GM21723 (cell line): ENCODE measurements at regions not wholly inside any gene's neighbourhood (a gene's known extent, or its start where the extent isn't known, plus 50 kb on each side); places are given as distances from the start of the nearest gene placed in this dataset.

Source experiments
- ATAC-seq: cut with Tn5 transposase; IDR thresholded peaks from one replicate; pipeline ENCODE4 v1.9.1; 2021; ENCODE audit warnings: mild to moderate bottlenecking, moderate library complexity; ENCODE audit not compliant: unreplicated experiment

GRCh38 chr9:16328349-16328748 lies 542.1 kb downstream of the BNC2 start:
- ATAC-seq, result no peak

- no peak for ATAC-seq
Measured at GRCh38 chr9:16329671-16330113, 540.8 kb downstream of the BNC2 start.

GRCh38 chr9:16331031-16331430 lies 539.4 kb downstream of the BNC2 start:
- ATAC-seq, result no peak

GRCh38 chr9:16331527-16331926 lies 538.9 kb downstream of the BNC2 start:
- ATAC-seq, result no peak

- ATAC-seq, result no peak
Measured at GRCh38 chr9:16333691-16334090, 536.8 kb downstream of the BNC2 start.

- no peak for ATAC-seq
Measured at GRCh38 chr9:16335788-16336580, 534.5 kb downstream of the BNC2 start.

GRCh38 chr9:16336833-16337232 lies 533.6 kb downstream of the BNC2 start:
- ATAC-seq, result no peak

- ATAC-seq, result no peak
Measured at GRCh38 chr9:16337322-16338029, 533.0 kb downstream of the BNC2 start.

GRCh38 chr9:16341177-16341576 lies 529.3 kb downstream of the BNC2 start:
- no peak for ATAC-seq

GRCh38 chr9:16342246-16343020 lies 528.0 kb downstream of the BNC2 start:
- ATAC-seq, result no peak

- no peak for ATAC-seq
Measured at GRCh38 chr9:16343249-16344237, 526.9 kb downstream of the BNC2 start.

- no peak for ATAC-seq
Measured at GRCh38 chr9:16344343-16344742, 526.1 kb downstream of the BNC2 start.

GRCh38 chr9:16345902-16346301 lies 524.6 kb downstream of the BNC2 start:
- ATAC-seq, result no peak

GRCh38 chr9:16347886-16348285 lies 522.6 kb downstream of the BNC2 start:
- no peak for ATAC-seq

GRCh38 chr9:16348531-16348930 lies 521.9 kb downstream of the BNC2 start:
- no peak for ATAC-seq

GRCh38 chr9:16352251-16352650 lies 518.2 kb downstream of the BNC2 start:
- ATAC-seq, result no peak

- ATAC-seq, result no peak
Measured at GRCh38 chr9:16352791-16353401, 517.6 kb downstream of the BNC2 start.

- no peak for ATAC-seq
Measured at GRCh38 chr9:16356196-16356765, 514.2 kb downstream of the BNC2 start.

- ATAC-seq, result no peak
Measured at GRCh38 chr9:16357828-16358227, 512.6 kb downstream of the BNC2 start.

- no peak for ATAC-seq
Measured at GRCh38 chr9:16358751-16359150, 511.7 kb downstream of the BNC2 start.
